LoVo (cell line): ENCODE measurements at regions not wholly inside any gene's neighbourhood (a gene's known extent, or its start where the extent isn't known, plus 50 kb on each side); places are given as distances from the start of the nearest gene placed in this dataset.

ENCODE experiments used
- DNase-seq: peaks from one replicate; pipeline ENCODE4 v3.0.0-alpha.2; 2016; ENCODE audit warnings: low spot score

- DNase-seq, result no peak
These were observed 149.2 kb downstream of the ACTL8 start for GRCh38 chr1:17904290-17904689.

- no peak for DNase-seq
These were observed 152.9 kb downstream of the ACTL8 start for GRCh38 chr1:17907999-17908398.

GRCh38 chr1:17908945-17909344 is 153.8 kb downstream of the ACTL8 start:
- no peak for DNase-seq

- DNase-seq, result no peak
These were observed 154.5 kb downstream of the ACTL8 start for GRCh38 chr1:17909634-17910033.

- no peak for DNase-seq
These were observed 156.7 kb downstream of the ACTL8 start for GRCh38 chr1:17911791-17912190.

GRCh38 chr1:17912491-17912890 is 157.4 kb downstream of the ACTL8 start:
- DNase-seq, result no peak

- DNase-seq, result no peak
These were observed 158.4 kb downstream of the ACTL8 start for GRCh38 chr1:17913326-17914115.

GRCh38 chr1:17914131-17914530 is 159.0 kb downstream of the ACTL8 start:
- no peak for DNase-seq

- DNase-seq, result no peak
These were observed 159.9 kb downstream of the ACTL8 start for GRCh38 chr1:17914987-17915386.

GRCh38 chr1:17915511-17916197 is 160.5 kb downstream of the ACTL8 start:
- DNase-seq, result no peak

GRCh38 chr1:17916702-17917101 is 161.6 kb downstream of the ACTL8 start:
- DNase-seq, result no peak

- DNase-seq, result peak; percentile 27
These were observed 164.6 kb downstream of the ACTL8 start for GRCh38 chr1:17919525-17920439.

- DNase-seq, result no peak
These were observed 165.9 kb downstream of the ACTL8 start for GRCh38 chr1:17920881-17921640.

GRCh38 chr1:17922833-17923232 is 167.7 kb downstream of the ACTL8 start:
- DNase-seq, result peak; percentile 11

- no peak for DNase-seq
These were observed 168.5 kb downstream of the ACTL8 start for GRCh38 chr1:17923666-17924065.

- no peak for DNase-seq
These were observed 169.4 kb downstream of the ACTL8 start for GRCh38 chr1:17924578-17924977.

- DNase-seq, result no peak
These were observed 170.4 kb downstream of the ACTL8 start for GRCh38 chr1:17925290-17926237.

- DNase-seq, result no peak
These were observed 171.8 kb downstream of the ACTL8 start for GRCh38 chr1:17926906-17927305.

- no peak for DNase-seq
These were observed 172.8 kb downstream of the ACTL8 start for GRCh38 chr1:17927952-17928351.

GRCh38 chr1:17929224-17929623 is 174.1 kb downstream of the ACTL8 start:
- no peak for DNase-seq

GRCh38 chr1:17930635-17931034 is 175.5 kb downstream of the ACTL8 start:
- no peak for DNase-seq
